H9 (cell line): ENCODE measurements at regions not wholly inside any gene's neighbourhood (a gene's known extent, or its start where the extent isn't known, plus 50 kb on each side); places are given as distances from the start of the nearest gene placed in this dataset.

Experiments used
- DNase-seq: peaks from one replicate; pipeline ENCODE4 v3.0.0-alpha.2; 2017
- H2AFZ ChIP-seq: one replicate; pipeline ENCODE4 v1.6.1; 2013; ENCODE audit warnings: mild to moderate bottlenecking, low read length, control low read depth, moderate library complexity
- H2AK5ac ChIP-seq: 2 replicates; pipeline ENCODE4 v1.6.1; 2013; ENCODE audit warnings: low read length, control low read depth, mixed read lengths; ENCODE audit not compliant: insufficient read length
- H2BK120ac ChIP-seq: one replicate; pipeline ENCODE4 v1.6.1; 2013; ENCODE audit warnings: low read depth, mild to moderate bottlenecking, low read length, control low read depth, inconsistent platforms; ENCODE audit not compliant: poor library complexity, severe bottlenecking
- H2BK12ac ChIP-seq: 2 replicates; pipeline ENCODE4 v1.6.1; 2013; ENCODE audit warnings: low read length, control low read depth, mixed read lengths, low read depth; ENCODE audit not compliant: insufficient read length
- H2BK15ac ChIP-seq: 2 replicates; pipeline ENCODE4 v1.6.1; 2013; ENCODE audit warnings: low read depth, low read length, control low read depth
- H2BK20ac ChIP-seq: one replicate; pipeline ENCODE4 v1.6.1; 2013; ENCODE audit warnings: low read depth, mild to moderate bottlenecking, low read length, control low read depth, inconsistent platforms; ENCODE audit not compliant: poor library complexity, severe bottlenecking
- H2BK5ac ChIP-seq: 2 replicates; pipeline ENCODE4 v1.6.1; 2013; ENCODE audit warnings: low read length, control low read depth, mixed read lengths; ENCODE audit not compliant: insufficient read length
- H3K14ac ChIP-seq: 2 replicates; pipeline ENCODE4 v1.6.1; 2013; ENCODE audit warnings: low read length, control low read depth; ENCODE audit not compliant: insufficient read depth
- H3K18ac ChIP-seq: 2 replicates; pipeline ENCODE4 v1.6.1; 2013; ENCODE audit warnings: low read depth, mild to moderate bottlenecking, mixed read lengths, low read length, control low read depth; ENCODE audit not compliant: insufficient read length
- H3K23ac ChIP-seq: 2 replicates; pipeline ENCODE4 v1.6.1; 2013; ENCODE audit warnings: low read length, control low read depth, mixed read lengths, low read depth; ENCODE audit not compliant: insufficient read length
- H3K23me2 ChIP-seq: 2 replicates; pipeline ENCODE4 v1.6.1; 2013; ENCODE audit warnings: low read depth, mild to moderate bottlenecking, mixed read lengths, low read length, control low read depth; ENCODE audit not compliant: insufficient read length, poor library complexity, severe bottlenecking
- H3K27ac ChIP-seq: 2 replicates; pipeline ENCODE4 v1.5.1; 2013; ENCODE audit warnings: low read length, control low read depth, mixed read lengths, low read depth; ENCODE audit not compliant: insufficient read length
- H3K27me3 ChIP-seq: 2 replicates; pipeline ENCODE4 v1.6.1; 2013; ENCODE audit warnings: low read length, control low read depth, inconsistent platforms; ENCODE audit not compliant: insufficient read depth
- H3K4ac ChIP-seq: 2 replicates; pipeline ENCODE4 v1.6.1; 2013; ENCODE audit warnings: low read depth, mild to moderate bottlenecking, control low read depth, inconsistent platforms, low read length, moderate library complexity
- H3K4me1 ChIP-seq: 2 replicates; pipeline ENCODE4 v1.6.1; 2013; ENCODE audit warnings: low read length, control low read depth, inconsistent platforms; ENCODE audit not compliant: insufficient read depth
- H3K4me2 ChIP-seq: 2 replicates; pipeline ENCODE4 v1.6.1; 2013; ENCODE audit warnings: low read length, control low read depth, mixed read lengths; ENCODE audit not compliant: insufficient read length, insufficient read depth
- H3K56ac ChIP-seq: 2 replicates; pipeline ENCODE4 v1.6.1; 2013; ENCODE audit warnings: low read depth, mild to moderate bottlenecking, mixed read lengths, low read length, control low read depth; ENCODE audit not compliant: insufficient read length
- H3K79me1 ChIP-seq: 2 replicates; pipeline ENCODE4 v1.6.1; 2013; ENCODE audit warnings: low read depth, mild to moderate bottlenecking, moderate library complexity, low read length, control low read depth, inconsistent platforms; ENCODE audit not compliant: insufficient read depth, poor library complexity, severe bottlenecking
- H3K79me2 ChIP-seq: 2 replicates; pipeline ENCODE4 v1.6.1; 2013; ENCODE audit warnings: low read length, control low read depth, inconsistent platforms; ENCODE audit not compliant: insufficient read depth
- H3K9ac ChIP-seq: 2 replicates; pipeline ENCODE4 v1.6.1; 2013; ENCODE audit warnings: low read length, control low read depth, mixed read lengths; ENCODE audit not compliant: insufficient read length; ENCODE audit errors: extremely low read depth
- H3K9me3 ChIP-seq: one replicate; pipeline ENCODE4 v1.6.1; 2013; ENCODE audit warnings: low read depth, low read length, inconsistent platforms; ENCODE audit not compliant: control insufficient read depth
- H3T11ph ChIP-seq: one replicate; pipeline ENCODE4 v1.6.1; 2013; ENCODE audit warnings: mild to moderate bottlenecking, low read length, control low read depth, inconsistent platforms
- H4K20me1 ChIP-seq: one replicate; pipeline ENCODE4 v1.6.1; 2013; ENCODE audit not compliant: control insufficient read depth, insufficient read length, insufficient read depth
- H4K5ac ChIP-seq: 2 replicates; pipeline ENCODE4 v1.6.1; 2013; ENCODE audit warnings: low read depth, mild to moderate bottlenecking, mixed read lengths, low read length, control low read depth; ENCODE audit not compliant: insufficient read length
- H4K8ac ChIP-seq: replicated peaks from 2 replicates; pipeline ENCODE4 v1.6.1; 2013; ENCODE audit warnings: low read length, control low read depth, mixed read lengths, low read depth; ENCODE audit not compliant: insufficient read length
- H4K91ac ChIP-seq: 2 replicates; pipeline ENCODE4 v1.6.1; 2013; ENCODE audit warnings: low read depth, mild to moderate bottlenecking, moderate library complexity, mixed read lengths, low read length, control low read depth; ENCODE audit not compliant: insufficient read length
- H3K27ac Mint-ChIP-seq, 3 experiments: 2 replicates in 2 of 3; 3 replicates in 1 of 3; pipeline ENCODE4 v1.8.0; 2020 to 2021; ENCODE audit warnings: mixed read lengths in 3 of 3, mild to moderate bottlenecking in 1 of 3, moderate library complexity in 1 of 3
- H3K27me3 Mint-ChIP-seq: 2 replicates; pipeline ENCODE4 v1.8.0; 2021; ENCODE audit warnings: low read depth, mild to moderate bottlenecking, moderate library complexity, mixed read lengths
- H3K36me3 Mint-ChIP-seq, 3 experiments: 2 replicates in 2 of 3; 3 replicates in 1 of 3; pipeline ENCODE4 v1.8.0; 2020 to 2021; ENCODE audit warnings: low read depth in 3 of 3, mixed read lengths in 3 of 3; ENCODE audit not compliant: insufficient read depth in 1 of 3
- H3K4me1 Mint-ChIP-seq, 2 experiments: 2 replicates each; pipeline ENCODE4 v1.8.0; 2020; ENCODE audit warnings: mixed read lengths in 2 of 2
- H3K4me3 Mint-ChIP-seq, 2 experiments: 2 replicates in 1 of 2; 3 replicates in 1 of 2; pipeline ENCODE4 v1.8.0; 2020 to 2021; ENCODE audit warnings: mild to moderate bottlenecking in 2 of 2, mixed read lengths in 2 of 2, moderate library complexity in 1 of 2
- H3K9me3 Mint-ChIP-seq, 2 experiments: 2 replicates in 1 of 2; 3 replicates in 1 of 2; pipeline ENCODE4 v1.8.0; 2020; ENCODE audit warnings: mild to moderate bottlenecking in 2 of 2, mixed read lengths in 2 of 2, moderate library complexity in 1 of 2
- CTCF ChIP-seq: fragments of 200-600 bp; sonication (generic); conservative IDR thresholded peaks from 3 replicates; pipeline ENCODE4 v1.8.0; 2021; ENCODE audit warnings: antibody characterized with exemption, mild to moderate bottlenecking
- WGBS: extraction: QIAGEN DNeasy Blood & Tissue Kit; methylation state at CpG from one replicate; pipeline ENCODE4 v1.1.7; 2013; ENCODE audit warnings: missing lambda C conversion rate, low lambda C conversion rate, mixed read lengths; ENCODE audit not compliant: insufficient read length; ENCODE audit errors: extremely low coverage; 5-methylcytosine and 5-hydroxymethylcytosine counted together

DNA sequence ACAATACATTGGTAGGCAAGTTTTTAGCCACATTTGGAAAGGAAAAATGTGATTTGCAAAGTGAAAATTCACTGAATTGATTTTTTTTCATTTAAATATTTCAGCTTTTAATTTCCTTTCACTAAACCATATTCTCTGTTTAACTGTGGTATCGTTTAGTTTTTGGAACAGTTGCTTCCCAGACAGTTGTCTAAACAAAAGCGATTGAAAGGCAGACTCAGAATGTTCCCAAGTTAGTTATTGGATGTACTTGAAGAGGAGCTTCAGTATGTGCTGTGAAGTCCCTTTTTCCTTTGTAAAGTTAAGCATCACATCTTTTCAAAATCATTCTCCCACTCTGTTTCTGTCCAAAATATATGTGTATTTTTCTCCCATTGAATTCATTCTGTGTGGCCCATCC is 623.4 kb upstream of the LUZP2 start:
- no peaks in the 10 kb centered on the region for H3K4me1 ChIP-seq
- no peak overlapping the region for H3K18ac ChIP-seq
- Mint-ChIP-seq H3K4me1 (peaks cover 6% of the 10 kb centered on the region in 2 experiments), H3K4me3 (no peak overlapping the region), H3K36me3 (no peaks in the 10 kb centered on the region; a peak in 1 of 7 replicates), H3K9me3 (no peaks in the 10 kb centered on the region; a peak in 4 of 5 replicates), H3K27ac (no peak overlapping the region), H3K27me3 (no peaks in the 10 kb centered on the region)
- H2BK120ac ChIP-seq: no peak overlapping the region
- H3K56ac ChIP-seq: no peak overlapping the region
- no peak overlapping the region for H3K27ac ChIP-seq
- whole genome bisulfite sequencing: no CpG with 5 or more reads among the region's 2 CpGs
- H3K4ac ChIP-seq: no peak overlapping the region
- H2BK12ac ChIP-seq: no peak overlapping the region
- H3K9ac ChIP-seq: no peak overlapping the region
- no peak overlapping the region for H2AFZ ChIP-seq
- no peaks in the 10 kb centered on the region for H3K27me3 ChIP-seq
- H2AK5ac ChIP-seq: no peak overlapping the region
- H2BK20ac ChIP-seq: no peak overlapping the region
- no peaks in the 10 kb centered on the region for H3K23me2 ChIP-seq
- no peak overlapping the region for H4K91ac ChIP-seq
- H3K14ac ChIP-seq: no peak overlapping the region
- no peaks in the 10 kb centered on the region for H4K20me1 ChIP-seq
- H2BK5ac ChIP-seq: no peak overlapping the region
- no peak overlapping the region for H2BK15ac ChIP-seq
- H3K79me1 ChIP-seq: no peaks in the 10 kb centered on the region
- TF ChIP-seq CTCF: no peak
- DNase-seq: no peak
- H3K9me3 ChIP-seq: no peaks in the 10 kb centered on the region
- no peak overlapping the region for H4K5ac ChIP-seq
- H4K8ac ChIP-seq: no peak overlapping the region
- H3T11ph ChIP-seq: no peak overlapping the region
- no peak overlapping the region for H3K4me2 ChIP-seq
- H3K23ac ChIP-seq: no peak overlapping the region
- H3K79me2 ChIP-seq: no peaks in the 10 kb centered on the region
